Body of pancreas (tissue), 4 donors: ENCODE measurements at regions not wholly inside any gene's neighbourhood (a gene's known extent, or its start where the extent isn't known, plus 50 kb on each side); places are given as distances from the start of the nearest gene placed in this dataset.
A peak's percentile ranks its signal among the peaks of the same experiment; 100 is the strongest.

Experiments
- POLR2A ChIP-seq, 3 donors: fragments of 450-650 bp; IDR thresholded peaks; one replicate each; pipeline ENCODE4 v1.6.1; 2016; ENCODE audit warnings: antibody characterized with exemption in 3 of 3, mild to moderate bottlenecking in 2 of 3
- TF ChIP-seq, protein P1 (sequence below), 7 experiments: fragments of 450-650 bp in 4 of 7; fragments of 200-600 bp in 3 of 7; sonication (generic) in 3 of 7; IDR thresholded peaks; one replicate each; pipeline ENCODE4 v1.5.1; 2016 to 2019; ENCODE audit warnings: antibody characterized with exemption in 7 of 7

DNA sequence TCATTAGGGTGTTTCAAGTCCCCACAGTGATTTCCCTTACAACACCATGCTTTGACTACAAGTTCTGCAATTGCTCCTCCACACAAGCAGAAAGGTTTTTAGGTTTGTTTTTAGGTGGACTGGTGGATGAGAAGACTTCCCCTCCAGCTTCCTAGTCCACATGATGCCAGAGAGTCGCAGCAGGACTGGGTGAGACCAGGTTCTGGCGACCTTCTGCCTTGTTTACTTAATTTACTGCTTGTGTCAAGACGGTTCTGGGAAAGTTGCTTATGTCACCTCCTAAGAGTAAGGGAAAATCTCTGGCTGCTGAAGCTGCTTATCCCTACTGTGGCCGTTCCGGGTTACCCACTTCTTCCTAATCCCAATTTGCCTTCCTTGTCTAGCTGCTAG lies 76.4 kb downstream of the GLUL start:
- TF ChIP-seq, protein P1, sequence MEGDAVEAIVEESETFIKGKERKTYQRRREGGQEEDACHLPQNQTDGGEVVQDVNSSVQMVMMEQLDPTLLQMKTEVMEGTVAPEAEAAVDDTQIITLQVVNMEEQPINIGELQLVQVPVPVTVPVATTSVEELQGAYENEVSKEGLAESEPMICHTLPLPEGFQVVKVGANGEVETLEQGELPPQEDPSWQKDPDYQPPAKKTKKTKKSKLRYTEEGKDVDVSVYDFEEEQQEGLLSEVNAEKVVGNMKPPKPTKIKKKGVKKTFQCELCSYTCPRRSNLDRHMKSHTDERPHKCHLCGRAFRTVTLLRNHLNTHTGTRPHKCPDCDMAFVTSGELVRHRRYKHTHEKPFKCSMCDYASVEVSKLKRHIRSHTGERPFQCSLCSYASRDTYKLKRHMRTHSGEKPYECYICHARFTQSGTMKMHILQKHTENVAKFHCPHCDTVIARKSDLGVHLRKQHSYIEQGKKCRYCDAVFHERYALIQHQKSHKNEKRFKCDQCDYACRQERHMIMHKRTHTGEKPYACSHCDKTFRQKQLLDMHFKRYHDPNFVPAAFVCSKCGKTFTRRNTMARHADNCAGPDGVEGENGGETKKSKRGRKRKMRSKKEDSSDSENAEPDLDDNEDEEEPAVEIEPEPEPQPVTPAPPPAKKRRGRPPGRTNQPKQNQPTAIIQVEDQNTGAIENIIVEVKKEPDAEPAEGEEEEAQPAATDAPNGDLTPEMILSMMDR (IDR thresholded peaks at IDR 0.05) = no peak
- TF ChIP-seq POLR2A (IDR thresholded peaks at IDR 0.05) = peak in 1 of 3 donors; percentile 21
